Stimulated activated CD8-positive, alpha-beta memory T cell treated with anti-CD3 and anti-CD28 coated beads, Interleukin-15, amount 100 ng/mL, for 4 hours (primary cell): ENCODE measurements at regions not wholly inside any gene's neighbourhood (a gene's known extent, or its start where the extent isn't known, plus 50 kb on each side); places are given as distances from the start of the nearest gene placed in this dataset.
"Not testable (repeated sequence)": the region's sequence is repeated elsewhere in the genome, so short reads cannot be mapped to it uniquely, and the experiment has no call there.

Source experiments
- DNase-seq, 2 donors: peaks; one replicate each; pipeline ENCODE4 v3.0.0-alpha.2; 2020; ENCODE audit warnings: low read depth in 2 of 2

- not testable (repeated sequence) for DNase-seq
Measured at GRCh38 chr10:3317553-3318479, 145.2 kb upstream of the PITRM1 start.

- DNase-seq: not testable (repeated sequence)
Measured at GRCh38 chr10:3314445-3315085, 142.0 kb upstream of the PITRM1 start.

- DNase-seq: not testable (repeated sequence)
Measured at GRCh38 chr10:3313784-3314444, 141.3 kb upstream of the PITRM1 start.

GRCh38 chr10:3312403-3312940 lies 139.9 kb upstream of the PITRM1 start:
- DNase-seq: no peak

GRCh38 chr10:3310016-3310784 lies 137.6 kb upstream of the PITRM1 start:
- DNase-seq: no peak

- DNase-seq: no peak
Measured at GRCh38 chr10:3306050-3306449, 133.5 kb upstream of the PITRM1 start.

GRCh38 chr10:3295582-3296151 lies 123.1 kb upstream of the PITRM1 start:
- no peak for DNase-seq

- DNase-seq: no peak
Measured at GRCh38 chr10:3294919-3295581, 122.5 kb upstream of the PITRM1 start.

- no peak for DNase-seq
Measured at GRCh38 chr10:3293581-3294431, 121.2 kb upstream of the PITRM1 start.

GRCh38 chr10:3292636-3293035 lies 120.1 kb upstream of the PITRM1 start:
- no peak for DNase-seq

GRCh38 chr10:3290550-3290949 lies 118.0 kb upstream of the PITRM1 start:
- DNase-seq: no peak

- DNase-seq: no peak
Measured at GRCh38 chr10:3287572-3288445, 115.2 kb upstream of the PITRM1 start.

- no peak for DNase-seq
Measured at GRCh38 chr10:3282674-3283017, 110.1 kb upstream of the PITRM1 start.

GRCh38 chr10:3281941-3282673 lies 109.5 kb upstream of the PITRM1 start:
- no peak for DNase-seq

- DNase-seq: no peak
Measured at GRCh38 chr10:3278771-3279170, 106.2 kb upstream of the PITRM1 start.

- DNase-seq: no peak
Measured at GRCh38 chr10:3277566-3277965, 105.0 kb upstream of the PITRM1 start.

- DNase-seq: no peak
Measured at GRCh38 chr10:3274414-3274813, 101.8 kb upstream of the PITRM1 start.

- no peak for DNase-seq
Measured at GRCh38 chr10:3273966-3274365, 101.4 kb upstream of the PITRM1 start.
